ENCODE measurements at regions not wholly inside any gene's neighbourhood (a gene's known extent, or its start where the extent isn't known, plus 50 kb on each side); places are given as distances from the start of the nearest gene placed in this dataset.

- H3K4me3 ChIP-seq (replicated peaks; ENCODE audit: low read depth, low read length): no peak overlapping the region
- no peak for DNase-seq (ENCODE audit: extremely low read depth, insufficient read length)
- H3K36me3 ChIP-seq (ENCODE audit: control insufficient read depth, insufficient read depth, low read length): no peaks in the 10 kb centered on the region
- H3K27me3 ChIP-seq (replicated peaks; ENCODE audit: control insufficient read depth, insufficient read depth, low read length): no peaks in the 10 kb centered on the region
- no peak for TF ChIP-seq CTCF (IDR thresholded peaks at IDR 0.05; ENCODE audit: insufficient read depth, low read length, poor library complexity, severe bottlenecking)
Measured at GRCh38 chr6:159462431-159462830, 230.6 kb downstream of the SOD2 start.

DNA sequence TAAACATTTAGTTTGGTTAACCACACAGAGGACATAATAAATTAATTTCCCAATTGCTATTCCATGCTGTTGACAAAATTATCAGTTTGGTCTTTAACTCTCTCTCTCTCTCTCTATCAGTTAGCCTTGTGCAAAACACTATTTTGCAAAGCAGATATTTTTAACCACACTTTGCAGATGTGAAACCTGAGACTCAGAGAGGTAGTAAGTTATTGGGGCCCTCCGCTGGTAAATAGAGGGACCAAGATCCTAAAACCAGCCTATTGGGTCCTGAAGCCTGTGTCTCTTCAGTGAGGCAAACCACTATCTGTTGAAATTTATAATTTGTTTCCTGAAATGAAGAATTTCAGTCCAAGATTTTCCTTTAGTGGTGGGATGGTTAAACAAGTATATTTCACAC is 231.0 kb downstream of the SOD2 start:
- H3K4me3 ChIP-seq (replicated peaks; ENCODE audit: low read depth, low read length): no peak overlapping the region
- no peak for DNase-seq (ENCODE audit: extremely low read depth, insufficient read length)
- H3K27me3 ChIP-seq (replicated peaks; ENCODE audit: control insufficient read depth, insufficient read depth, low read length): no peaks in the 10 kb centered on the region
- no peaks in the 10 kb centered on the region for H3K36me3 ChIP-seq (ENCODE audit: control insufficient read depth, insufficient read depth, low read length)
- no peak for TF ChIP-seq CTCF (IDR thresholded peaks at IDR 0.05; ENCODE audit: insufficient read depth, low read length, poor library complexity, severe bottlenecking)

DNA sequence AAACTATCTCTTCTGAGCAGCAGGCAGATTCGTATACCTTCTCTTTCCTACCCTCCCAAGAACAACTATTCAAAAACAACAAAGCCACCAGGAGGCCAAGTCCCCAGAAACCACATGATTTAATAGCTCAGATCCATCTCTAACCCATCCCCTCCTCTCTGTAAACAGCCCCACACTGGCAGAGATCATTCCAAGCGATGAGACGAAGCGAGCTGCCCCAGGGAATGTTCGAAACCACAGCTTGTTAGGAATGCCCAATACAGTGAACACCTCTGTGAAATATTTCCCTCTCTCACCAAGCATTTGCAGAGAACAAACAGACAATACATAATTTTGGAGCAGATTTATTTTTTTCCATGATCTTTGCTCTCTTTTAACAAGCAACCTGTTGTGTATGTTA is 231.8 kb downstream of the SOD2 start:
- DNase-seq (ENCODE audit: extremely low read depth, insufficient read length): no peak
- H3K27me3 ChIP-seq (replicated peaks; ENCODE audit: control insufficient read depth, insufficient read depth, low read length): no peaks in the 10 kb centered on the region
- H3K36me3 ChIP-seq (ENCODE audit: control insufficient read depth, insufficient read depth, low read length): no peaks in the 10 kb centered on the region
- TF ChIP-seq CTCF (IDR thresholded peaks at IDR 0.05; ENCODE audit: insufficient read depth, low read length, poor library complexity, severe bottlenecking): no peak
- no peak overlapping the region for H3K4me3 ChIP-seq (replicated peaks; ENCODE audit: low read depth, low read length)

DNA sequence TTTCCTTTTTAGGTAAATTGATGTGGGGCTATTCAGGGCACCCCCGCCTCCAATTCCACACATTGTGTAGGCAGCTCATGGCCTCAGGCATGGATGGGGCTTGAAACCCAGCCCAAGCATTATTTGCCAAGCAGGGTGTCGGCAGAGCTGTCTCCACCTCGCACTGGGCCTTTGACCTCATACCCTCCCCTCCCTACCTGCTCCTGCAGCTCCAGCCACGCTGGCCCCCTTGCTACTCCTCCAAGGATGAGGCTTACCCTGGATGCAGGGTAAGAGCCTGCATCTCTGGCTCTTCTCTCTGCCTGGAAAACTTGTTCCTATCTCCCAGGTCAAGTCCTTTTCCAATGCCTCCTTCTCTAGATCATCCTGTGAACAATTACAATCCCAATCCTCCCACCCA is 232.6 kb downstream of the SOD2 start:
- no peak overlapping the region for H3K4me3 ChIP-seq (replicated peaks; ENCODE audit: low read depth, low read length)
- DNase-seq (ENCODE audit: extremely low read depth, insufficient read length): no peak
- TF ChIP-seq CTCF (IDR thresholded peaks at IDR 0.05; ENCODE audit: insufficient read depth, low read length, poor library complexity, severe bottlenecking): no peak
- no peaks in the 10 kb centered on the region for H3K36me3 ChIP-seq (ENCODE audit: control insufficient read depth, insufficient read depth, low read length)
- no peaks in the 10 kb centered on the region for H3K27me3 ChIP-seq (replicated peaks; ENCODE audit: control insufficient read depth, insufficient read depth, low read length)

DNA sequence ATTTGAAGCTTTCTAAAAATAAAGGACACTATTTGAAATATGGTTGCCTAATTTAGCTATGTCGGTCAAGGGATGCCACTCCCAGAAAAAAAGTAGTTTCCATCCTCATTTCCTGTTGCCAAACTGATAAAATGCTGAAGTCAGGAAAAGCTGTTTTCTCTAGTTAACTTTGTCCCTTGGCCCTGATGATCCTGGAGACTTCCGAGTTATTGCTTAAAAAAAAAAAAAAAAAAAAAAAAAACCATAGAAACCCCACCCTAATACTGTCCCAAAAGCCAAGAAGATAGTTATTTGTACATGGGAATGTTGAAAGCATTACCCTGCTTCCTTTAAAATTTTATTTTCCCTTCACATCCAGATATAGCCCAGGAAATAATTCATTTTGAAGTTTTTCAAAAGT is 236.7 kb downstream of the SOD2 start:
- H3K27me3 ChIP-seq (replicated peaks; ENCODE audit: control insufficient read depth, insufficient read depth, low read length): no peaks in the 10 kb centered on the region
- DNase-seq (ENCODE audit: extremely low read depth, insufficient read length): no peak
- no peak for TF ChIP-seq CTCF (IDR thresholded peaks at IDR 0.05; ENCODE audit: insufficient read depth, low read length, poor library complexity, severe bottlenecking)
- H3K36me3 ChIP-seq (ENCODE audit: control insufficient read depth, insufficient read depth, low read length): no peaks in the 10 kb centered on the region
- no peak overlapping the region for H3K4me3 ChIP-seq (replicated peaks; ENCODE audit: low read depth, low read length)

- Histone ChIP-seq H3K27me3 (replicated peaks; ENCODE audit: control insufficient read depth, insufficient read depth, low read length) (no peaks in the 10 kb centered on the region), H3K4me3 (replicated peaks; ENCODE audit: low read depth, low read length) (no peak overlapping the region), H3K36me3 (ENCODE audit: control insufficient read depth, insufficient read depth, low read length) (no peaks in the 10 kb centered on the region)
- no peak for DNase-seq (ENCODE audit: extremely low read depth, insufficient read length)
- no peak for TF ChIP-seq CTCF (IDR thresholded peaks at IDR 0.05; ENCODE audit: insufficient read depth, low read length, poor library complexity, severe bottlenecking)
Measured at GRCh38 chr6:159455700-159456274, 237.3 kb downstream of the SOD2 start.
